NOMO-1 (cell line): ENCODE measurements at regions not wholly inside any gene's neighbourhood (a gene's known extent, or its start where the extent isn't known, plus 50 kb on each side); places are given as distances from the start of the nearest gene placed in this dataset.
"Not testable (repeated sequence)": the region's sequence is repeated elsewhere in the genome, so short reads cannot be mapped to it uniquely, and the experiment has no call there.

Experiments used
- DNase-seq, 2 experiments: peaks; one replicate each; lab custom pipeline; 2025; ENCODE audit not compliant: unreplicated experiment in 2 of 2; lab: John Stamatoyannopoulos, UW

DNA sequence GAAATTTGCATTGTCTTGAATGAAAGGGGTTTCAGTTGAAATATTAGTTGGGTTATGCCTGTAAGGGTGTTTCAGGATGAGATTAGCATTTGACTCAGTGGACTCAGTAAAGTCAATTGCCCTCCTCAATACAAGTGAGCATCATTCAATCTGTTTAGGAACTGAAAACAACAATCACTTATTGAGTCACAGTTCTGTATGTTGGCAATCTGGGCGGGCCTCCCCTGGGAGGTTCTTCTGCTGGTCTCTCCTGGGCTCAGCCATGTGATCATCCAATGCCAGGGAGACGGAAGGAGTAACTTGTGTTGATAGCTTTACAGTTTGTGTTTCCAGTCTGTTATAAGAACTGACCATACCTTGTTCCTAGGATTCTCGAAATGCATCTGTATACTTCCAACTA, 262.9 kb upstream of the RUNX1 start:
- no peak for DNase-seq

- DNase-seq: no peak
These were observed 260.2 kb upstream of the RUNX1 start for GRCh38 chr21:35309316-35309715.

GRCh38 chr21:35303085-35303484, 254.0 kb upstream of the RUNX1 start:
- DNase-seq: no peak

DNA sequence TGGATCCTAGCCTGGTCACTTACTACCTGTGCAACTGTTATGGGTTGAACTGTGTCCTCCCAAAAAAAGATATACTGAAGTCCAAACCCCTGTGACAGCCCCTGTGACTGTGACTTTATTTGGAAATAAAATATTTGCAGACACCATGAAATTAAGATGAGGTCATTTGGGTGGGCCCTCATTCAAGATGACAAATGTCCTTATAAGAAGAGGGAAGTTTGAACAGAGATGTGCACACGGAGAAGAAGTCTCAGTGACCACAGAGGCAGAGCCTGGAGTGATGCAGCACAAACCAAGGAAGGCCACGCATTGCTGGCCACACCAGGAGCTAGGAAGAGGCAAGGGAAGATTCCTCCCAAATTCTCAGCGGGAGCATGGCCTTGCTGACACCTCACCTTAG, 249.7 kb upstream of the RUNX1 start:
- peak in 1 of 2 experiments; percentile 11 for DNase-seq

DNA sequence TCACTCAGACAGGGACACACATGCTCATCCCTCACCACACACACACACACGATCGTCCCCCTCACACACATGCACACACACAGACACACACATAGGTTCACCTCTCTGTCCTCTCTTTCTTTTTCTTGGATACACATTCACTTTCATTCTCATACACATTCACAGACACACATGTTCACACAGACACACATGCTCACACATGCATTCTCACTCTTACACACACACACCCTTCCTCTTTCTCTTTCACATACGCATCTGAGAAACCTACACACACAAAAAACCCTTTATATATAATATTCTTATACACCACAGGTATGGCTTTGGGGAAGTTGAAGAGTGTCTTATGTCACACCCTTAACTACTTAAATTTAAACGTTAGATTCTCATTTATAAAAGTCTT, 248.6 kb upstream of the RUNX1 start:
- no peak for DNase-seq

GRCh38 chr21:35294231-35294898, 245.3 kb upstream of the RUNX1 start:
- no peak for DNase-seq

GRCh38 chr21:35291973-35292627, 243.0 kb upstream of the RUNX1 start:
- no peak for DNase-seq

DNA sequence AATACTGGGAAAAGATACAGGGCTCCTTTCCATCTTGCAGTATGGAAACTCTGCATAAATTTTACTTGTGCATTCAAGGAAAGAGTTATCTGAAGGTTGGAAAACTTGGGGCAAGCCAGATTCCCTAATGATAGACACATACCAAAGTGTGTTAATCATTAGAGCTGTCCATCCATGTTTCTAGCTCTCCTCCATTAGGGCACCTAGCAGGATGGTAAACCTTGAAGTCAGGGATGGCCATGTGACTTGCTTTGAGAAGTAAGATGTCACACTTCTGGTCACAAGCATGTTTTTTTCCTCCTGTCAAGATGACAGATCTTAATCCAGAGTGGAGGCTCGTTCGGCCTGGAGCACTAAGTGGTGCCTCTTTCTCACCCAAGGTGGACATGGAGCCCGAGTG, 241.9 kb upstream of the RUNX1 start:
- DNase-seq: no peak

DNA sequence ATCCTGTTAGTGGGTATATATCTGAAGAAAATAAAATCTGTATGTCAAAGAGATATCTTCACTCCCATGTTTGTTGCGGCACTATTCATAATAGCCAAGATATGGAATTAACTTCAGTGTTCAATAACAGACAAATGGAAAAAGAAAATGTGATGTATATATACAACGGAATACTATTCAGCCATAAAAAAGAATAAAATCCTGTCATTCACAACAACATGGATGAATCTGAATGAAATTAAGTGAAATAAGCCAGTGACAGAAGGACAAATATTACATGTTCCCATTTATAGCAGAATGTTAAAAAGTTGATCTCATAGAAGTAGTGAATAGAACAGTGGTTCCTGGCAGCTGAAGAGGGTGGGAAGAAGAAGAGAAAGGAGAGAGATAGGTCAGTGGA, 239.1 kb upstream of the RUNX1 start:
- DNase-seq: no peak

- DNase-seq: no peak
These were observed 235.1 kb upstream of the RUNX1 start for GRCh38 chr21:35284199-35284598.

DNA sequence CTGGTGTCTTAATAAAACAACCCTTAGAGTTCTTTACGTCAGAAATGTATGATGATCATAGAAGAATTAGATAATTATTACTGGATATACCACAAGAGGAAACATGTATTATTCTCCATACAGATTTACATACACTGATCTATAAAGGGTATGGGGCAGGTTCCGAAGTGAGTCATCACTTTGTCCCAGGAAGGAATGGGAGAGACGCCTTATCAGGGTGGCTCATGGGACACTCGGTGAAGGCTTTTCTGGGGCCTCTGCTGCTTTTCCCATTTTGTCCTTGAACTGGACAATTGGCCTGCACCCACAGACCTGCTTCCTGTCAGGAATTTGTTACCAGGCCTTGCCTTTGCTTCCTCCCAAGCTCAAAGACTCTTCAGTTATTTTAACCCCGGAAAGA, 233.8 kb upstream of the RUNX1 start:
- no peak for DNase-seq

DNA sequence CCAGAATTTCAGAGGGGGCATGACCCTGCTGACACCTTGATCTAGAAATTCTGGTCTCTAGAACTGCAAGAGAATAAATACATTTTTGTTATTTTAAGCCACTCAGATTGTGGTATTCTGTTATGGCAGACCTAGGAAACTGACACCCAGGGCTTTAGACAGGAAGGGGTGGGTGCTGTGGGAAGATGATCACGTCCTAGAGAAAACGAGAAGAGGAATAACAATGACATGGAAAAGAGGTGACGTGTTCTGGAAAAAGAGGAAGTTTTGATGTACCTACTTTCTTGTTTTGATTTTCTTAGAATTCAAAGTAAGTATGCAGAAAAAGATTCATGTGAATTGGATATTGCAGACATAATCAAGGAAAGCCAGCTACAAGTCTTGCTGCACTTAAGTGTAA, 232.9 kb upstream of the RUNX1 start:
- no peak for DNase-seq

DNA sequence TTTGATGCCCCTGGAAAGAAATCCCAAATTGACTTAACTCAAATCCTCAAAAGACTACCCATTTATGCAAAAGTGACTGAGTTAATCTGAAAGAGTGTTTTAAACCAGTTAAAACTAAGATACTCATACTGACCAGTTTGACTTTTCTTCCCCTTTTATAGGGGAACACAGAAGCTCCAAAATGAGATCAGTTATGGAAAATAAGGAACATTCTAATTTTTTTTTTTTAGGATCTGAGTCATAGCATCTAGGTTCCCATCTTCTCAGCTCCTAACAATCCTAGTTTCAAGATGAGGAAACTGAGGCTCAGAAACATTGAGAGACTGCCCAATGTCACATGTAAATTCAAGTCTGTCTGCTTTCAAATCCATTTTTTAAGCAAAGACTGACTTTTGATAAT, 231.1 kb upstream of the RUNX1 start:
- DNase-seq: no peak

GRCh38 chr21:35275776-35276175, 226.7 kb upstream of the RUNX1 start:
- no peak for DNase-seq

GRCh38 chr21:35274923-35275322, 225.8 kb upstream of the RUNX1 start:
- no peak for DNase-seq

- DNase-seq: no peak
These were observed 225.0 kb upstream of the RUNX1 start for GRCh38 chr21:35274090-35274489.

- no peak for DNase-seq
These were observed 224.2 kb upstream of the RUNX1 start for GRCh38 chr21:35273333-35273732.

DNA sequence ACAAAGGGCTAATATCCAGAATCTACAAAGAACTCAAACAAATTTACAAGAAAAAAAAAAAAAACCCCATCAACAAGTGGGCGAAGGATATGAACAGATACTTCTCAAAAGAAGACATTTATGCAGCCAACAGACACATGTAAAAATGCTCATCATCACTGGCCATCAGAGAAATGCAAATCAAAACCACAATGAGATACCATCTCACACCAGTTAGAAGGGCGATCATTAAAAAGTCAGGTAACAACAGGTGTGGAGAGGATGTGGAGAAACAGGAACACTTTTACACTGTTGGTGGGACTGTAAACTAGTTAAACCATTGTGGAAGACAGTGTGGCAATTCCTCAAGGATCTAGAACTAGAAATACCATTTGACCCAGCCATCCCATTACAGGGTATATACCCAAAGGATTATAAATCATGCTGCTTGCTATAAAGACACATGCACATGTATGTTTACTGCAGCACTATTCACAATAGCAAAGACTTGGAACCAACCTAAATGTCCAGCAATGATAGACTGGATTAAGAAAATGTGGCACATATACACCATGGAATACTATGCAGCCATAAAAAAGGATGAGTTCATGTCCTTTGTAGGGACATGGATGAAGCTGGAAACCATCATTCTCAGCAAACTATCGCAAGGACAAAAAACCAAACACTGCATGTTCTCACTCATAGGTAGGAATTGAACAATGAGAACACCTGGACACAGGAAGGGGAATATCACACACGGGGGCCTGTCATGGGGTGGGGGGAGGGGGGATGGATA, 222.4 kb upstream of the RUNX1 start:
- DNase-seq: not testable (repeated sequence)

GRCh38 chr21:35268817-35269216, 219.7 kb upstream of the RUNX1 start:
- DNase-seq: no peak

DNA sequence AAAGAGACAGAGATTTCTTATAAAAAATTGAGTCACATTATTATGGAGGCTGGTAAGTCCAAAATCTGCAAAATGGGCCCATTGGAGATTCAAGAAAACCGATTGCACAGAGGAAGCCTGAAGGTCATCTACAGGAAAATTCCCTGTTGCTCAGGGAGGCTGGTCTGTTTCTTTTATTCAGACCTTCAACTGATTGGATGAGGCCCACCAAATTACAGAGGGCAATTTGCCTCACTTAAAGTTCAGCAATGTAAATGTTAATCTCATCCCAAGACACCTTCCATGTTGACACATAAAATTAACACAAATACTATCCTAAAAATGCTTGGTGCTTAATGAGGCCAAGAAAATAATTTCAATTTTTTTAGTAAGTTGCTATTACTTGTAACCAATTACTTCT, 219.2 kb upstream of the RUNX1 start:
- no peak for DNase-seq

- no peak for DNase-seq
These were observed 217.4 kb upstream of the RUNX1 start for GRCh38 chr21:35266546-35266945.
